ENCODE measurements at regions not wholly inside any gene's neighbourhood (a gene's known extent, or its start where the extent isn't known, plus 50 kb on each side); places are given as distances from the start of the nearest gene placed in this dataset.
"Not testable (repeated sequence)": the region's sequence is repeated elsewhere in the genome, so short reads cannot be mapped to it uniquely, and the experiment has no call there.

- DNase-seq (ENCODE audit: low spot score): no peak
These were observed 110.3 kb upstream of the TMEM170B start for GRCh38 chr6:11427091-11427722.

GRCh38 chr6:11426571-11426970 is 111.0 kb upstream of the TMEM170B start:
- no peak for DNase-seq (ENCODE audit: low spot score)

GRCh38 chr6:11425876-11426275 is 111.7 kb upstream of the TMEM170B start:
- no peak for DNase-seq (ENCODE audit: low spot score)

DNA sequence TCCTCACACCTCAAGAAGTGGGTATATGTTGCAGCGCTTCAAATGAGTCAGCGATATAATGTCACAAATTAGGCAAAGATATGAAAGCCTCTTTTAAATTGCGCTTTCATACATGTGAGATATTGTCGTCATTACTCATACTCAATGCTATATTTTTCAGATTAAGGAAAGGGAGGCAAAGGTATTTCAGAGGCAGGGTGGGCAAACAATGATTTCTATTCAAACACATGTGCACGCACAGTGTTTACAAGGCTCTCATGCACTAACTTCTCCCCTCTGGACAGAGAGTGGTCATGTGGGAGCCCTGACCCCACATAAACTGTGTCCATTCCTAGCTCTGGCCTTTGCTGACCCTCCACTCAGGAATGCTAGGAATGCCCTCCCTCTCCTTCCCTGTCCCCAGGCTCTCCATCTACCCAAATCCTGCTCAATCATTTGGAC is 112.1 kb upstream of the TMEM170B start:
- DNase-seq (ENCODE audit: low spot score): no peak

GRCh38 chr6:11424395-11425034 is 113.0 kb upstream of the TMEM170B start:
- DNase-seq (ENCODE audit: low spot score): no peak

DNA sequence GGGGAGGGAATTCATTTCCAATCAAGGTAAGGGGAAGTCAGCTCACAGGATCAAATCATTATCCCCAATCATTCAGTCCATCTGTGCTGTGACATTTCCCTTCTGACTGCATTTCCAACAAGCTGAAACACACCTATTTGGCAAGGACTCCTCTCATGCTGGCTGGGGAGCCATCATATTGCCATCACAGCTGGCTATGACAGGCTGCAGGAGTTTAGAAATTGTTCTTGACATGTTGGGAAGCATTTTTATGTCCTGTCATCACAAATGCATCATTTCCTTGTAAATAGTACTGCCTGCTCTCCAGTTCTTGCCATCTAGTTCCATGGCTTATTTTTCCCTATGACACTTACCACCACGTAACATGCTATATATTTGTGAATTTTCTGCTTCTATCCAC is 113.9 kb upstream of the TMEM170B start:
- DNase-seq (ENCODE audit: low spot score): no peak

GRCh38 chr6:11423072-11423471 is 114.5 kb upstream of the TMEM170B start:
- no peak for DNase-seq (ENCODE audit: low spot score)

DNA sequence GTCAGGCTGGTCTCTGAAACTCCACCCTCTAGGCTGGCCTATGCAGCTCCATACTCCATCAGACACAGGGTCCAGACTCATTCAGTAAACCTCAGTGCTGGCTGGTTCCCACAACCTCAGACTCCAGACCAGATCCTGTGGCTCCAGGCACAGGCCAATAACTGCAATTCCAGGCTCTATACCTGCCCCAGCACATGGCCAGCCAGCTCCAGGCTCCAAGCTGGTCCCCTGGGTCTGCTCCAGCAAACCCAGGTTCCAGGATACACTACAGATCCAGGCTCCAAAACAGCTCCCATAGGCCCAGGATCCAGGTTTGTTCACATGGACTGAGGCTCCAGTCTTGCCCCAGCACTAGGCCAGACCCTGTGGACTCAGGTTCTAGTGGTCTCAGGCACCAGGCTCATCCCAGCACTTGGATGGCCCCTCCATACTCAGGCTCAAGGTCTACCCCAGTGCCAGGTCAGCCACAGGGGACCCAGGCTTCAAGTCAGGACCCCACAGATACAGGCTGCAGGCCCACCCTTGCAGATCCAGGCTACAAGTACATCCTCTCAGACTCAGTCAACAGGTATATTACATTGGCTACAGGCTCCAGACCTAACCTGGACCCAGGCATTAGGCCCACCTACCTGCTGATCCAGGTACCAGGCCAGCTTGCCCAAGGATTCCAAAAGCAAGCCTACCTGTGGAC is 117.6 kb upstream of the TMEM170B start:
- no peak for DNase-seq (ENCODE audit: low spot score)

DNA sequence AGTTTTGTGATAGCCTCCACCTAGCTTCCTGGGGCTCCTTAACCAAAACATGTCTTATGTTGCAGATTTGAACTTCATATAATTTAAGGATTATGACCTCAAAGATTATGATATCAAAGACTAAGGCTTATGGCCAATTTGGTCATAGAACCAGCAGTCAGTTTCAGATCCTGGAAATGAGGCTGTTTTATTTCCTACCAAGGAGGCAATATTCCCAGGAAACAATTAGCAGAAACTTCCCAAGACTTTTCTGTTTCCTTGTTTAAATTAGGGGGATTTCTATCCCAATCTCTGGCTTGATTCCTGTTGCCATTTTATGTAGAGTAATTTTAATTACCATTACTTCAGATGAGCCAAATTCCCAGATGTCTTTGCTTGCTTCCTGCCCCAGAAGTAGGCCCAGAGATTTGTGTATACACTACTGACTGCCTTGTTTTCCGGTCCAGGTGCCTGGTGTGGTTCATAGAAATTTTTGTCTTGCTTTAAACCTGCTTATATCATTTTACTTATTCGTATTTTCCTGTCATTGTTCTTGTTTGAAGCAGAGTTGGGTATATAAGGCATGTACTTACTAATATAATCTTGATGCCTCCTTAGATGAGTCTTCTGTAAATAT is 119.2 kb upstream of the TMEM170B start:
- no peak for DNase-seq (ENCODE audit: low spot score)

DNA sequence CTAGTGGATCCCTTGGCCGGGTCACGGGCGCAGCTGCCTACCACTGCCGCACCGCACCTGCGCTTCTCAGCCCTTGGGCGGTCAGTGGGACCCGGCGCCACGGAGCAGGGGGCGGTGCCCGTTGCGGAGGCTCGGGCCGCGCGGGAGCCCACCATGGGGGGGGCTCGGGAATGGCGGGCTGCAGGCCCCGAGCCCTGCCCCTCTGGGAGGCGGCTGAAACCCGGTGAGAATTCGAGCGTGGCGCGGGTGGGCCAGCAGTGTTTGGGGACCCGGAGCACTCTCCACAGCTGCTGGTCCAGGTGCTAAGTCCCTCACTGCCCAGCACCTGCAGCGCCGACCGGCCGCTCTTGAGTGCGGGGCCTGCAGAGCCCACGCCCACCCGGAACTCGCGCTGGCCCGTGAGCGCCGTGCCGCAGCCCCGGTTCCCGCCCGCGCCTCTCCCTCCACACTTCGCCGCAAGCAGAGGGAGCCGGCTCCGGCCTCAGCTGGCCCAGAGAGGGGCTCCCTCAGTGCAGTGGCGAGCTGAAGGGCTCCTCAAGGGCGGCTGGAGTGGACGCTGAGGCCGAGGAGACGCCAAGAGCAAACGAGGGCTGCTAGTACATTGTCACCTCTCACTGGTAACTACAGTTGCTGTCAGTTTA is 120.5 kb upstream of the TMEM170B start:
- no peak for DNase-seq (ENCODE audit: low spot score)

DNA sequence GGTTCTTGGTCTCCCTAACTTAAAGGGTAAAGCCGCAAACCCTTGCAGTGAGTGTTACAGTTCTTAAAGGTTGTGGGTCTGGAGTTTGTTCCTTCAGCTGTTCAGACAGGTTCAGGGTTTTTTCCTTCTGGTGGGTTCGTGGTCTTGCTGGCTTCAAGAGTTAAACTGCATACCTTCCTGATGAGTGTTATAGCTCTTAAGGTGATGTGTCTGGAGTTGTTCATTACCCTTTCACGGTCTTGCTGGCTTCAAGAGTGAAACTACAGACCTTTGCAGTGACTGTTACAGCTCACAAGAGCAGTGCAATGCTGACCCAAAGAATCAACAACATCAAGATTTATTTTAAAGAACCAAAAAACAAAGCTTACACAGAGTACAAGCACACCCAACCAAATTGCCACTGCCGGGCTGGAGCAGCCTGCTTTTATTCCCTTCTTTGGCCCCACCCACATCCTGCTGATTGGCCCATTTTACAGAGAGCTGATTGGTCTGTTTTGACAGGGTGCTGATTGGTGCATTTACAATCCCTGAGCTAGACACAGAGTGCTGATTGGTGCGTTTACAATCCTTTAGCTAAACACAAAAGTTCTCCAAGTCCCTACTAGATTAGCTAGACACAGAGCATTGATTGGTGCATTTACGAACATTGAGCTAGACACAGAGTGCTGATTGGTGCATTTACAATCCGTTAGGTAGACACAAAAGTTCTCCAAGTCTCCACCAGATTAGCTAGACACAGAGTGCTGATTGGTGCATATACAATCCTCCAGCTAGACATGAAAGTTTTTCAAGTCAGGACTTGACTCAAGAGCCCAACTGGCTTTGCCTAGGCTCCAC is 121.2 kb upstream of the TMEM170B start:
- not testable (repeated sequence) for DNase-seq (ENCODE audit: low spot score)

GRCh38 chr6:11415557-11415956 is 122.0 kb upstream of the TMEM170B start:
- DNase-seq (ENCODE audit: low spot score): no peak

- peak; percentile 66 for DNase-seq (ENCODE audit: low spot score)
These were observed 123.2 kb upstream of the TMEM170B start for GRCh38 chr6:11414176-11414963.

DNA sequence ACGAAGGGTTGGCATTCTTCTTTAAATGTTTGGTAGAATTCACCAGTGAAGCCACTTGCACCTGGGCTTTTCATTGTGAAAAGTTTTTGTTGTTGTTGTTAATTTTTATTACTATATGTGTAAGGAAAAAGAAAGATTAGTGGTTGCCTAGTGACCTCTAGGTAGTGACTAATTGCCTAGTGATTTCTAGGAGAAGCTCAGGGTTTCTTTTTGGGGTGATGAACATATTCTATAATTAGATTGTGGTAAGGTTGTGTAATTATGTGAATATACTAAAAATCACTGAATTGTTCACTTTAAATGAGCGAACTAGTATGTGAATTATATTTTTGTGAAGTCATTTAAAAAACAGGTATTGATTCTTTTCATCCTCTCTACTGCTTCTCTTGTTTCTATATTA is 123.8 kb upstream of the TMEM170B start:
- DNase-seq (ENCODE audit: low spot score): peak; percentile 45

DNA sequence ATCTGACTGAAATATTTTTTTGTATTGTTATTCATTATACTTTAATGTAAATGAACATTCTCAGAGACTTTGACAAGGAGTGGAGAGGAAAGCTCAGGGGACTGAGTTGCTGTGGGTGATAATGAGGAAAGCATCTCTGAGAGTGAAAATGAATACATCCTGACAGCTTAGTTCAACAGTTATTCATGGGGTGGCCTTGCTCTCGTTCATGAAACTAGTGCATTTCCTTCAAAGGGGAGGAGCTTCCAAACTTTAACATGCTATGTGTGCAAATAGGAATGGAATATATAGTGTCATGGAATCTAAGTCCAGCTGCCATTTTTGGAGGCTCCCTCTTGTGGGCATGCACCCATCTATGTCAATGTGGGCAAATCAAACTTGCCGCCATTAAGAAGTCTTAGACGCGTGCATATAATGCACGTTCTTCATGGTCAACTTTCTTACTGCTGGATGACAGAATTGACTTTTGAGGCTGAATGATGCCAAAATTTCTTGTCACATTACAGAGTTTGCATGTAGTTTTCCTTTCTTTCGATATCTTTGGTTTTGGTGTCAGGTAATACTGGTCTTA is 124.3 kb upstream of the TMEM170B start:
- no peak for DNase-seq (ENCODE audit: low spot score)

GRCh38 chr6:11412616-11413015 is 124.9 kb upstream of the TMEM170B start:
- peak; percentile 42 for DNase-seq (ENCODE audit: low spot score)

GRCh38 chr6:11412011-11412424 is 125.5 kb upstream of the TMEM170B start:
- DNase-seq (ENCODE audit: low spot score): no peak

GRCh38 chr6:11411593-11411992 is 126.0 kb upstream of the TMEM170B start:
- DNase-seq (ENCODE audit: low spot score): no peak

- no peak for DNase-seq (ENCODE audit: low spot score)
These were observed 126.8 kb upstream of the TMEM170B start for GRCh38 chr6:11410539-11411307.

GRCh38 chr6:11409371-11409770 is 128.2 kb upstream of the TMEM170B start:
- no peak for DNase-seq (ENCODE audit: low spot score)
